ENCODE measurements at regions not wholly inside any gene's neighbourhood (a gene's known extent, or its start where the extent isn't known, plus 50 kb on each side); places are given as distances from the start of the nearest gene placed in this dataset.

DNA sequence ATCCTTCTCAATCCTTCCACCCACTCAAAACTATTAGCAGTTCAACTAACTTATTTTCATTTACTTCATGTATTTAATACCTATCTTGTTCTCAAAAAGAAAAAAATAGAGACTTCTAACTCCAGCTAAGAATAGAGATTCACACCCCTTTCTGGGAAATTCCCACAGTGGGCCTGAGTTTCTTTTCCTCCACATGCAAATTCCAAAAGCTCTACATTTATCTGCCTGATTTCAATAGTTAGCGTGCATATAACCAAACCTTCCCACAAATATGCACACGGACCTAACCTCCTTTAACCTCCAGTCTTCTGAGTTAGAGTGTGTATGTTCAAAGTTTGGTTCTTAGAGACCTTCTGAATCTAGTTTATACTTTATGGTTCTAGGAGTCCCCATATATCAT is 62.5 kb downstream of the GRIN2B start:
- TF ChIP-seq, protein P1, sequence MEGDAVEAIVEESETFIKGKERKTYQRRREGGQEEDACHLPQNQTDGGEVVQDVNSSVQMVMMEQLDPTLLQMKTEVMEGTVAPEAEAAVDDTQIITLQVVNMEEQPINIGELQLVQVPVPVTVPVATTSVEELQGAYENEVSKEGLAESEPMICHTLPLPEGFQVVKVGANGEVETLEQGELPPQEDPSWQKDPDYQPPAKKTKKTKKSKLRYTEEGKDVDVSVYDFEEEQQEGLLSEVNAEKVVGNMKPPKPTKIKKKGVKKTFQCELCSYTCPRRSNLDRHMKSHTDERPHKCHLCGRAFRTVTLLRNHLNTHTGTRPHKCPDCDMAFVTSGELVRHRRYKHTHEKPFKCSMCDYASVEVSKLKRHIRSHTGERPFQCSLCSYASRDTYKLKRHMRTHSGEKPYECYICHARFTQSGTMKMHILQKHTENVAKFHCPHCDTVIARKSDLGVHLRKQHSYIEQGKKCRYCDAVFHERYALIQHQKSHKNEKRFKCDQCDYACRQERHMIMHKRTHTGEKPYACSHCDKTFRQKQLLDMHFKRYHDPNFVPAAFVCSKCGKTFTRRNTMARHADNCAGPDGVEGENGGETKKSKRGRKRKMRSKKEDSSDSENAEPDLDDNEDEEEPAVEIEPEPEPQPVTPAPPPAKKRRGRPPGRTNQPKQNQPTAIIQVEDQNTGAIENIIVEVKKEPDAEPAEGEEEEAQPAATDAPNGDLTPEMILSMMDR (IDR thresholded peaks at IDR 0.05) = no peak
- TF ChIP-seq POLR2A (IDR thresholded peaks at IDR 0.05) = no peak
- no peak for TF ChIP-seq POLR2AphosphoS5 (IDR thresholded peaks at IDR 0.05)
- no peak for TF ChIP-seq EP300 (IDR thresholded peaks at IDR 0.05)
